T-helper 1 cell treated with Interleukin-12 subunit alpha and Interleukin-12 subunit beta and Interleukin-4 antibody, amounts not matched to agents 30 μg/mL and 1 μg/mL, for 36 hours (primary cell): ENCODE measurements at regions not wholly inside any gene's neighbourhood (a gene's known extent, or its start where the extent isn't known, plus 50 kb on each side); places are given as distances from the start of the nearest gene placed in this dataset.

ENCODE experiments used
- H3K27ac Mint-ChIP-seq: one replicate; pipeline ENCODE4 v1.8.0; 2021; ENCODE audit warnings: mild to moderate bottlenecking, mixed read lengths
- H3K27me3 Mint-ChIP-seq: one replicate; pipeline ENCODE4 v1.8.0; 2021; ENCODE audit warnings: low read depth, mixed read lengths
- H3K36me3 Mint-ChIP-seq: one replicate; pipeline ENCODE4 v1.8.0; 2021; ENCODE audit warnings: low read depth, mixed read lengths
- H3K4me1 Mint-ChIP-seq: one replicate; pipeline ENCODE4 v1.8.0; 2021; ENCODE audit warnings: low read depth, mixed read lengths
- H3K4me3 Mint-ChIP-seq: one replicate; pipeline ENCODE4 v1.8.0; 2021; ENCODE audit warnings: mild to moderate bottlenecking, moderate library complexity, mixed read lengths
- H3K9me3 Mint-ChIP-seq: one replicate; pipeline ENCODE4 v1.8.0; 2021; ENCODE audit warnings: mixed read lengths

GRCh38 chr9:80146466-80146865 is 574.7 kb downstream of the TLE4 start:
- peaks cover 16% of the 10 kb centered on the region for H3K9me3 Mint-ChIP-seq
- no peaks in the 10 kb centered on the region for H3K4me1 Mint-ChIP-seq
- no peaks in the 10 kb centered on the region for H3K27me3 Mint-ChIP-seq
- no peak overlapping the region for H3K27ac Mint-ChIP-seq
- H3K4me3 Mint-ChIP-seq = no peak overlapping the region
- no peaks in the 10 kb centered on the region for H3K36me3 Mint-ChIP-seq

GRCh38 chr9:80144856-80145255 is 573.1 kb downstream of the TLE4 start:
- H3K9me3 Mint-ChIP-seq = peaks cover 7% of the 10 kb centered on the region
- H3K27ac Mint-ChIP-seq = no peak overlapping the region
- no peak overlapping the region for H3K4me3 Mint-ChIP-seq
- H3K27me3 Mint-ChIP-seq = no peaks in the 10 kb centered on the region
- no peaks in the 10 kb centered on the region for H3K4me1 Mint-ChIP-seq
- H3K36me3 Mint-ChIP-seq = no peaks in the 10 kb centered on the region

GRCh38 chr9:80144406-80144805 is 572.6 kb downstream of the TLE4 start:
- Mint-ChIP-seq H3K36me3 (no peaks in the 10 kb centered on the region), H3K27me3 (no peaks in the 10 kb centered on the region), H3K9me3 (peaks cover 4% of the 10 kb centered on the region), H3K4me1 (no peaks in the 10 kb centered on the region), H3K27ac (no peak overlapping the region), H3K4me3 (no peak overlapping the region)

- H3K4me3 Mint-ChIP-seq = no peak overlapping the region
- peaks cover 4% of the 10 kb centered on the region for H3K9me3 Mint-ChIP-seq
- H3K4me1 Mint-ChIP-seq = no peaks in the 10 kb centered on the region
- no peaks in the 10 kb centered on the region for H3K27me3 Mint-ChIP-seq
- no peak overlapping the region for H3K27ac Mint-ChIP-seq
- H3K36me3 Mint-ChIP-seq = no peaks in the 10 kb centered on the region
Observed at GRCh38 chr9:80143899-80144298, 572.1 kb downstream of the TLE4 start.

GRCh38 chr9:80134487-80134886 is 562.7 kb downstream of the TLE4 start:
- Mint-ChIP-seq H3K9me3 (no peaks in the 10 kb centered on the region), H3K27ac (no peak overlapping the region), H3K36me3 (no peaks in the 10 kb centered on the region), H3K4me1 (no peaks in the 10 kb centered on the region), H3K4me3 (no peak overlapping the region), H3K27me3 (no peaks in the 10 kb centered on the region)

- no peak overlapping the region for H3K4me3 Mint-ChIP-seq
- no peaks in the 10 kb centered on the region for H3K36me3 Mint-ChIP-seq
- no peaks in the 10 kb centered on the region for H3K27me3 Mint-ChIP-seq
- H3K27ac Mint-ChIP-seq = no peak overlapping the region
- H3K9me3 Mint-ChIP-seq = no peaks in the 10 kb centered on the region
- H3K4me1 Mint-ChIP-seq = no peaks in the 10 kb centered on the region
Observed at GRCh38 chr9:80131627-80132026, 559.9 kb downstream of the TLE4 start.

- no peak overlapping the region for H3K4me3 Mint-ChIP-seq
- no peaks in the 10 kb centered on the region for H3K9me3 Mint-ChIP-seq
- H3K27ac Mint-ChIP-seq = no peak overlapping the region
- no peaks in the 10 kb centered on the region for H3K36me3 Mint-ChIP-seq
- no peaks in the 10 kb centered on the region for H3K27me3 Mint-ChIP-seq
- H3K4me1 Mint-ChIP-seq = no peaks in the 10 kb centered on the region
Observed at GRCh38 chr9:80127920-80128319, 556.2 kb downstream of the TLE4 start.

GRCh38 chr9:80125731-80126264 is 554.0 kb downstream of the TLE4 start:
- no peaks in the 10 kb centered on the region for H3K36me3 Mint-ChIP-seq
- no peak overlapping the region for H3K27ac Mint-ChIP-seq
- no peaks in the 10 kb centered on the region for H3K4me1 Mint-ChIP-seq
- no peaks in the 10 kb centered on the region for H3K9me3 Mint-ChIP-seq
- no peak overlapping the region for H3K4me3 Mint-ChIP-seq
- no peaks in the 10 kb centered on the region for H3K27me3 Mint-ChIP-seq

- Mint-ChIP-seq H3K27ac (no peak overlapping the region), H3K27me3 (no peaks in the 10 kb centered on the region), H3K36me3 (no peaks in the 10 kb centered on the region), H3K4me3 (no peak overlapping the region), H3K4me1 (no peaks in the 10 kb centered on the region), H3K9me3 (peaks cover 12% of the 10 kb centered on the region)
Observed at GRCh38 chr9:80117031-80117430, 545.3 kb downstream of the TLE4 start.

- Mint-ChIP-seq H3K27me3 (no peaks in the 10 kb centered on the region), H3K4me1 (no peaks in the 10 kb centered on the region), H3K9me3 (peaks cover 12% of the 10 kb centered on the region), H3K27ac (no peak overlapping the region), H3K4me3 (no peak overlapping the region), H3K36me3 (no peaks in the 10 kb centered on the region)
Observed at GRCh38 chr9:80114241-80114640, 542.5 kb downstream of the TLE4 start.

- Mint-ChIP-seq H3K9me3 (no peaks in the 10 kb centered on the region), H3K4me1 (no peaks in the 10 kb centered on the region), H3K27me3 (no peaks in the 10 kb centered on the region), H3K27ac (no peak overlapping the region), H3K36me3 (no peaks in the 10 kb centered on the region), H3K4me3 (no peak overlapping the region)
Observed at GRCh38 chr9:80107931-80108660, 536.3 kb downstream of the TLE4 start.

- H3K27ac Mint-ChIP-seq = no peak overlapping the region
- H3K4me3 Mint-ChIP-seq = no peak overlapping the region
Observed at GRCh38 chr9:80097476-80097875, 525.7 kb downstream of the TLE4 start.

GRCh38 chr9:80094176-80094771 is 522.5 kb downstream of the TLE4 start:
- no peaks in the 10 kb centered on the region for H3K27me3 Mint-ChIP-seq
- no peaks in the 10 kb centered on the region for H3K9me3 Mint-ChIP-seq
- H3K4me3 Mint-ChIP-seq = no peak overlapping the region
- no peak overlapping the region for H3K27ac Mint-ChIP-seq
- no peaks in the 10 kb centered on the region for H3K4me1 Mint-ChIP-seq
- no peaks in the 10 kb centered on the region for H3K36me3 Mint-ChIP-seq

More at GRCh38 chr9:80097476-80097875, 525.7 kb downstream of the TLE4 start:
- Mint-ChIP-seq H3K27me3 (no peaks in the 10 kb centered on the region), H3K9me3 (no peaks in the 10 kb centered on the region), H3K36me3 (no peaks in the 10 kb centered on the region), H3K4me1 (no peaks in the 10 kb centered on the region)

GRCh38 chr9:80093695-80094094 is 521.9 kb downstream of the TLE4 start:
- Mint-ChIP-seq H3K27me3 (no peaks in the 10 kb centered on the region), H3K27ac (no peak overlapping the region), H3K36me3 (no peaks in the 10 kb centered on the region), H3K4me1 (no peaks in the 10 kb centered on the region), H3K9me3 (no peaks in the 10 kb centered on the region), H3K4me3 (no peak overlapping the region)

- Mint-ChIP-seq H3K36me3 (no peaks in the 10 kb centered on the region), H3K9me3 (no peaks in the 10 kb centered on the region), H3K27me3 (no peaks in the 10 kb centered on the region), H3K4me1 (no peaks in the 10 kb centered on the region), H3K27ac (no peak overlapping the region), H3K4me3 (no peak overlapping the region)
Observed at GRCh38 chr9:80091526-80091925, 519.8 kb downstream of the TLE4 start.
